ENCODE measurements at regions not wholly inside any gene's neighbourhood (a gene's known extent, or its start where the extent isn't known, plus 50 kb on each side); places are given as distances from the start of the nearest gene placed in this dataset.

- no peak overlapping the region for H3K4me3 ChIP-seq (ENCODE audit: low read length)
- Mint-ChIP-seq H3K4me1 (no peaks in the 10 kb centered on the region), H3K36me3 (no peaks in the 10 kb centered on the region), H3K27ac (no peak overlapping the region), H3K9me3 (peaks cover 2 to 6% of the 10 kb centered on the region in 2 donors), H3K4me3 (no peak overlapping the region), H3K27me3 (ENCODE audit: low read depth in 2 of 2) (no peaks in the 10 kb centered on the region)
- DNase-seq (no peak), ATAC-seq (no peak)
- TF ChIP-seq CTCF (IDR thresholded peaks at IDR 0.05) = no peak
- H3K4me1 ChIP-seq (ENCODE audit: control insufficient read depth, insufficient read depth, low read length) = no peaks in the 10 kb centered on the region
- intact Hi-C loops (cut with micrococcal nuclease) = no loop called here
- H3K27ac ChIP-seq (ENCODE audit: low read length) = no peak overlapping the region
- WGBS (ENCODE audit: insufficient coverage) = 44% methylated on average over 6 of the region's 7 CpGs
- H3K36me3 ChIP-seq (ENCODE audit: control insufficient read depth, insufficient read depth, low read length) = no peaks in the 10 kb centered on the region
- H3K9me3 ChIP-seq (ENCODE audit: control insufficient read depth, insufficient read depth, low read length) = no peaks in the 10 kb centered on the region
- no peaks in the 10 kb centered on the region for H3K27me3 ChIP-seq (ENCODE audit: control insufficient read depth, insufficient read depth, low read length)
Measured at GRCh38 chr1:60367532-60367931, 294.0 kb upstream of the C1orf87 start.

GRCh38 chr1:60359431-60359830, 285.9 kb upstream of the C1orf87 start:
- intact Hi-C loops (cut with micrococcal nuclease) = no loop called here
- Histone ChIP-seq H3K27me3 (ENCODE audit: control insufficient read depth, insufficient read depth, low read length) (no peaks in the 10 kb centered on the region), H3K4me3 (ENCODE audit: low read length) (no peak overlapping the region), H3K27ac (ENCODE audit: low read length) (no peak overlapping the region), H3K9me3 (ENCODE audit: control insufficient read depth, insufficient read depth, low read length) (no peaks in the 10 kb centered on the region), H3K36me3 (ENCODE audit: control insufficient read depth, insufficient read depth, low read length) (no peaks in the 10 kb centered on the region), H3K4me1 (ENCODE audit: control insufficient read depth, insufficient read depth, low read length) (no peaks in the 10 kb centered on the region)
- H3K4me1 Mint-ChIP-seq = no peaks in the 10 kb centered on the region
- no peak for ATAC-seq
- no peak overlapping the region for H3K27ac Mint-ChIP-seq
- no peak for TF ChIP-seq CTCF (IDR thresholded peaks at IDR 0.05)
- H3K4me3 Mint-ChIP-seq = no peak overlapping the region
- peaks cover 4 to 5% of the 10 kb centered on the region in 2 donors for H3K9me3 Mint-ChIP-seq
- DNase-seq = no peak
- no peaks in the 10 kb centered on the region for H3K36me3 Mint-ChIP-seq
- H3K27me3 Mint-ChIP-seq (ENCODE audit: low read depth in 2 of 2) = no peaks in the 10 kb centered on the region
- 87% methylated on average over 2 of the region's 3 CpGs for WGBS (ENCODE audit: insufficient coverage)

- intact Hi-C loops (cut with micrococcal nuclease) = no loop called here
- Histone ChIP-seq H3K9me3 (ENCODE audit: control insufficient read depth, insufficient read depth, low read length) (no peaks in the 10 kb centered on the region), H3K27ac (ENCODE audit: low read length) (no peak overlapping the region), H3K4me1 (ENCODE audit: control insufficient read depth, insufficient read depth, low read length) (no peaks in the 10 kb centered on the region), H3K36me3 (ENCODE audit: control insufficient read depth, insufficient read depth, low read length) (no peaks in the 10 kb centered on the region), H3K4me3 (ENCODE audit: low read length) (no peak overlapping the region), H3K27me3 (ENCODE audit: control insufficient read depth, insufficient read depth, low read length) (no peaks in the 10 kb centered on the region)
- no peak for DNase-seq
- H3K36me3 Mint-ChIP-seq = no peaks in the 10 kb centered on the region
- H3K4me3 Mint-ChIP-seq = no peak overlapping the region
- no peaks in the 10 kb centered on the region for H3K27me3 Mint-ChIP-seq (ENCODE audit: low read depth in 2 of 2)
- TF ChIP-seq CTCF (IDR thresholded peaks at IDR 0.05) = no peak
- H3K4me1 Mint-ChIP-seq = no peaks in the 10 kb centered on the region
- H3K9me3 Mint-ChIP-seq = peaks cover 0 to 6% of the 10 kb centered on the region in 2 donors
- no peak overlapping the region for H3K27ac Mint-ChIP-seq
- ATAC-seq = no peak
Measured at GRCh38 chr1:60350531-60350930, 277.0 kb upstream of the C1orf87 start.

- Histone ChIP-seq H3K4me3 (ENCODE audit: low read length) (no peak overlapping the region), H3K27me3 (ENCODE audit: control insufficient read depth, insufficient read depth, low read length) (no peaks in the 10 kb centered on the region), H3K27ac (ENCODE audit: low read length) (no peak overlapping the region), H3K4me1 (ENCODE audit: control insufficient read depth, insufficient read depth, low read length) (no peaks in the 10 kb centered on the region), H3K9me3 (ENCODE audit: control insufficient read depth, insufficient read depth, low read length) (no peaks in the 10 kb centered on the region), H3K36me3 (ENCODE audit: control insufficient read depth, insufficient read depth, low read length) (no peaks in the 10 kb centered on the region)
- H3K27ac Mint-ChIP-seq = no peak overlapping the region
- no peak for TF ChIP-seq CTCF (IDR thresholded peaks at IDR 0.05)
- ATAC-seq (no peak), DNase-seq (no peak)
- 100% methylated on average over 1 of the region's 1 CpG for WGBS (ENCODE audit: insufficient coverage)
- no peaks in the 10 kb centered on the region for H3K27me3 Mint-ChIP-seq (ENCODE audit: low read depth in 2 of 2)
- peaks cover 0 to 3% of the 10 kb centered on the region in 2 donors for H3K9me3 Mint-ChIP-seq
- no peak overlapping the region for H3K4me3 Mint-ChIP-seq
- H3K36me3 Mint-ChIP-seq = no peaks in the 10 kb centered on the region
- intact Hi-C loops (cut with micrococcal nuclease) = no loop called here
- no peaks in the 10 kb centered on the region for H3K4me1 Mint-ChIP-seq
Measured at GRCh38 chr1:60348884-60349283, 275.3 kb upstream of the C1orf87 start.
